ENCODE measurements at regions not wholly inside any gene's neighbourhood (a gene's known extent, or its start where the extent isn't known, plus 50 kb on each side); places are given as distances from the start of the nearest gene placed in this dataset.
"Not testable (repeated sequence)": the region's sequence is repeated elsewhere in the genome, so short reads cannot be mapped to it uniquely, and the experiment has no call there.

DNA sequence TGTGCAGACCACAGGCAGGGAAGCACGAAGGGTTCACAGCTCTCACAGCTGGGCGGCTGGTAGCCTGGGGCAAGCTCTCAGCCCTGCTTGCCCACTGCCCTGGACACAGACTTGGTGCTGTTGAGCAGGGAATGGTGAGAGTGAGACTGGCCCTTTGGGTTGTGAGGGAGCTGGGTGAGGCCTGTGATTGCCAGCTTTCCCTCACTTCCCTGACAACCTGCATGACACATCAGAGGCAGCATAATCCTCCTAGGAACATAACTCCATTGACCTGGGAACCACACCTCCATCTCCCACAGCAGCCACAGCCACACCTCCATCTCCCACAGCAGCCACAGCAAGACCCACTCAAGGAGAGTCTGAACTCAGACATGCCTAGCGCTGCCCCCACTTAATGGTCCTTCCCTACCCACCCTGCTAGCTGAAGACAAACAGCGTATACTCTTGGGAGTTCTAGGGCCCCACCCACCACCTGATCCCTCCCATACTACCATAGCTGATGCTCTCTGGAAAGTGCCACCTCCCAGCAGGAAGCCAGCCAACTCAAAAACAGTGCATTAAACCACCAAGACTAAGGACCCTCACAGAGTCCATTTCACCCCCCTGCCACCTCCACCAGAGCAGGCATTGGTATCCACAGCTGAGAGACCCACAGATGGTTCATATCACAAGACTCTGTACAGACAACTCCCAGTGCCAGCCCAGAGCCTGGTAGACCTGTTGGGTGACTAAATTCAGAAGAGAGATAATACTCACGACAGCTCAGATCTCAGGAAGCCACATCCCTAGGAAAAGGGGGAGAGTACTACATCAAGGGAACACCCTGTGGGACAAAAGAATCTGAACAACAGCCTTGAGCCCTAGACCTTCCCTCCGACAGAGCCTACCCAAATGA is 60.2 kb upstream of the PRSS3 start:
- DNase-seq, H3K36me3 Mint-ChIP-seq, H3K4me1 Mint-ChIP-seq, H3K27ac Mint-ChIP-seq, H3K4me3 Mint-ChIP-seq: not testable (repeated sequence)
- H3K9me3 Mint-ChIP-seq: peaks cover 3 to 11% (median 5%) of the 10 kb centered on the region in 6 donors
- peaks cover 0 to 12% (median 9%) of the 10 kb centered on the region in 3 donors for H3K27me3 Mint-ChIP-seq (ENCODE audit: low read depth in 3 of 3)

GRCh38 chr9:33737811-33738606 is 57.4 kb upstream of the PRSS3 start:
- no peak overlapping the region for H3K4me3 Mint-ChIP-seq
- no peak overlapping the region for H3K27ac Mint-ChIP-seq
- DNase-seq: peak; percentile 31 to 47 (median 41)
- H3K4me1 Mint-ChIP-seq: no peaks in the 10 kb centered on the region
- peaks cover 0 to 9% (median 6%) of the 10 kb centered on the region in 3 donors for H3K27me3 Mint-ChIP-seq (ENCODE audit: low read depth in 3 of 3)
- H3K9me3 Mint-ChIP-seq: peaks cover 3 to 11% (median 6%) of the 10 kb centered on the region in 6 donors
- H3K36me3 Mint-ChIP-seq: peaks cover 4 to 10% (median 8%) of the 10 kb centered on the region in 3 donors

- Mint-ChIP-seq H3K9me3 (peaks cover 3 to 11% (median 6%) of the 10 kb centered on the region in 6 donors), H3K27me3 (ENCODE audit: low read depth in 3 of 3) (peaks cover 0 to 8% (median 6%) of the 10 kb centered on the region in 3 donors), H3K4me3 (no peak overlapping the region), H3K4me1 (no peaks in the 10 kb centered on the region), H3K27ac (no peak overlapping the region), H3K36me3 (peaks cover 4 to 12% (median 4%) of the 10 kb centered on the region in 3 donors)
- DNase-seq: no peak
Measured at GRCh38 chr9:33739398-33739797, 56.0 kb upstream of the PRSS3 start.

DNA sequence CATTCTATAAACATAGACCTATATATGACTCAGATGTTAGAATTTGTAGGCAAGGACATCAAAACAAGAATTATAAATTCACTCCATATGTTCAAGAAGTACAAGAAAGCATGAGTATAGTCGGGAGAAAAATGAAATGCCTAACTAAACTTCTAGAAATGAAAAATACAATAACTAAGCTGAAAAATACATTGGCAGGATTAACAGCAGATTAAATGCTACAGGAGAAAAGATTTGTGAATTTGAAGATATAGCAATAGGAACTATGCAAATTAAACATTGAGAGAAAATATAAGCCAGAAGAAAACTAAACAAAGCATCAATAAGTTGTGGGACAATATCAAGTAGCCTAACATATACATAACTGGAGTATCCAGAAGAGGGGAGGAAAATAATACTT is 55.3 kb upstream of the PRSS3 start:
- Mint-ChIP-seq H3K27me3 (ENCODE audit: low read depth in 3 of 3) (peaks cover 0 to 5% (median 4%) of the 10 kb centered on the region in 3 donors), H3K4me1 (no peaks in the 10 kb centered on the region), H3K27ac (no peak overlapping the region), H3K4me3 (no peak overlapping the region), H3K36me3 (peaks cover 4 to 10% (median 4%) of the 10 kb centered on the region in 3 donors), H3K9me3 (peaks cover 3 to 11% (median 6%) of the 10 kb centered on the region in 6 donors)
- no peak for DNase-seq

DNA sequence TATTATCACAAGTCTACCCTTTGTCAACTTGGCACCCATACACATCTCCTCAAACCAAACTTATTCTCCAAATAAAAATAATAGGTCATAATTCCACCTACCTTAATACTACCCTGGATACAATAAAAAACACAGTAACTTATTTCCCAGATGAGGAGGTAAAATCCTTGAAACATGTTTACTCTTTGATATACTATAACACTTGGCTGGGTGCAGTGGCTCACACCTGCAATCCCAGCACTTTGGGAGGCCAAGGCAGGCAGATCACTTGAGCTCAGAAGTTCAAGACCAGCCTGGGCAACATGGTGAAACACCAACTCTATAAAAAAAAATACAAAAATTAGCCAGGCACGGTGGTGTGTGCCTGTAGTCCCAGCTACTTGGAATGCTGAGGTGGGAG is 54.4 kb upstream of the PRSS3 start:
- H3K27me3 Mint-ChIP-seq (ENCODE audit: low read depth in 3 of 3); H3K27ac Mint-ChIP-seq; DNase-seq; H3K4me3 Mint-ChIP-seq; H3K4me1 Mint-ChIP-seq: not testable (repeated sequence)
- H3K36me3 Mint-ChIP-seq: peaks cover 4 to 10% (median 4%) of the 10 kb centered on the region in 3 donors
- H3K9me3 Mint-ChIP-seq: peaks cover 3 to 11% (median 6%) of the 10 kb centered on the region in 6 donors

GRCh38 chr9:33742051-33742450 is 53.3 kb upstream of the PRSS3 start:
- peaks cover 3 to 11% (median 6%) of the 10 kb centered on the region in 6 donors for H3K9me3 Mint-ChIP-seq
- peaks cover 0 to 4% (median 2%) of the 10 kb centered on the region in 3 donors for H3K27me3 Mint-ChIP-seq (ENCODE audit: low read depth in 3 of 3)
- no peak overlapping the region for H3K4me3 Mint-ChIP-seq
- H3K36me3 Mint-ChIP-seq: peaks cover 4 to 10% (median 4%) of the 10 kb centered on the region in 3 donors
- no peak for DNase-seq
- H3K27ac Mint-ChIP-seq: no peak overlapping the region
- H3K4me1 Mint-ChIP-seq: no peaks in the 10 kb centered on the region

DNA sequence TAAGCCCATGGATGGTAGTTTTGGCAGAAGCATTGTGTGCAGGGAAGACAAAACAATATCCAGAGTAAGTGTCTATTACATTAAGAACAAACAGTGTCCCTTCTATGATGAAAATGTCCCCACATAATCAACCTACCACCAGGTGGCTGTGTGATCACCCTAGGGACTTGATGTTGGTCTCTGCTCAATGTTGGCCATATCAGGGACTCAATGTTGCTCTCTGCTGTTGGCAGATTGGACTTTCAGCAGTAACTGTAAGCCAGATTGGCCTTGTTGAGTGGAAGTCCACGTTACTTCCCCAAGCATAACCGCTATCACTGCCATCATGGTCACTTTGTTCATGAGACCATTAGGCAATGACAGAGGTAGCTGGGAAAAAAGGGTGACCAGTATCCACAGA is 52.8 kb upstream of the PRSS3 start:
- H3K9me3 Mint-ChIP-seq: peaks cover 3 to 11% (median 6%) of the 10 kb centered on the region in 6 donors
- DNase-seq: no peak
- H3K27me3 Mint-ChIP-seq (ENCODE audit: low read depth in 3 of 3): peaks cover 0 to 4% (median 2%) of the 10 kb centered on the region in 3 donors

More for the DNA sequence above, 52.8 kb upstream of the PRSS3 start:
- Mint-ChIP-seq H3K4me1 (no peaks in the 10 kb centered on the region), H3K4me3 (no peak overlapping the region), H3K27ac (no peak overlapping the region), H3K36me3 (peaks cover 4 to 10% (median 4%) of the 10 kb centered on the region in 3 donors)
